B cell (primary cell): ENCODE measurements at regions not wholly inside any gene's neighbourhood (a gene's known extent, or its start where the extent isn't known, plus 50 kb on each side); places are given as distances from the start of the nearest gene placed in this dataset.
"Not testable (repeated sequence)": the region's sequence is repeated elsewhere in the genome, so short reads cannot be mapped to it uniquely, and the experiment has no call there.

Experiments used
- ATAC-seq: fragments of 200-7000 bp; cut with Tn5 transposase; one replicate; pipeline ENCODE4 v1.10.0; 2021; ENCODE audit warnings: low read depth, mild to moderate bottlenecking, moderate number of reproducible peaks, moderate library complexity
- CTCF ChIA-PET: fragments of 350-600 bp; sonication (Branson Sonifier 250); formaldehyde crosslinking; loops from one replicate; lab custom pipeline; 2021; ENCODE audit warnings: antibody characterized with exemption, inconsistent platforms; lab: Charles Lee
- POLR2A ChIA-PET: fragments of 350-600 bp; sonication (Branson Sonifier 250); formaldehyde crosslinking; loops from one replicate; lab custom pipeline; 2021; ENCODE audit warnings: antibody characterized with exemption; lab: Charles Lee
- DNase-seq: peaks from one replicate; pipeline ENCODE4 v3.0.0; 2013
- H2AFZ ChIP-seq: 2 replicates; pipeline ENCODE4 v1.6.1; 2012; ENCODE audit warnings: mild to moderate bottlenecking, low read depth, low read length; ENCODE audit not compliant: insufficient read depth, poor library complexity, severe bottlenecking
- H3K27ac ChIP-seq, 2 donors: 1 replicate in 1 of 2; 2 replicates in 1 of 2; pipeline ENCODE4 v1.5.1; 2012 to 2013; ENCODE audit warnings: low read length in 2 of 2, mild to moderate bottlenecking in 2 of 2, moderate library complexity in 1 of 2
- H3K27me3 ChIP-seq, 4 experiments: fragments of 200-600 bp in 1 of 4; sonication (generic) in 1 of 4; replicated peaks in 1 of 4; 1 replicate in 2 of 4; 2 replicates in 2 of 4; pipeline versions ENCODE4 v1.6.1 to v1.7.0; 2013 to 2016; ENCODE audit warnings: low read length in 3 of 4, mild to moderate bottlenecking in 2 of 4, mixed read lengths in 1 of 4, moderate library complexity in 1 of 4; ENCODE audit not compliant: insufficient read depth in 4 of 4, control insufficient read depth in 3 of 4; ENCODE audit errors: control extremely low read depth in 1 of 4
- H3K36me3 ChIP-seq, 2 experiments: replicated peaks in 1 of 2; 1 replicate in 1 of 2; 2 replicates in 1 of 2; pipeline versions ENCODE4 v1.6.1 to v1.7.1; 2013; ENCODE audit warnings: low read length in 1 of 2; ENCODE audit not compliant: insufficient read depth in 2 of 2, control insufficient read depth in 1 of 2; ENCODE audit errors: control extremely low read depth in 1 of 2, extremely low read depth in 1 of 2
- H3K4me1 ChIP-seq, 2 donors: fragments of 200-600 bp in 1 of 2; sonication (generic) in 1 of 2; 1 replicate in 1 of 2; 2 replicates in 1 of 2; pipeline versions ENCODE4 v1.5.1 to v1.6.1; 2013 to 2017; ENCODE audit warnings: low read length in 2 of 2; ENCODE audit not compliant: control insufficient read depth in 2 of 2, insufficient read depth in 2 of 2
- H3K4me2 ChIP-seq: replicated peaks from 2 replicates; pipeline ENCODE3; 2012; ENCODE audit warnings: mild to moderate bottlenecking, low read depth, low read length; ENCODE audit not compliant: poor library complexity, severe bottlenecking
- H3K4me3 ChIP-seq, 5 experiments: fragments of 200-600 bp in 1 of 5; sonication (generic) in 1 of 5; 1 replicate in 3 of 5; 2 replicates in 2 of 5; pipeline versions ENCODE4 v1.5.1 to v1.7.0; 2011 to 2016; ENCODE audit warnings: low read length in 4 of 5, mild to moderate bottlenecking in 4 of 5, low read depth in 2 of 5, control low read depth in 1 of 5, moderate library complexity in 1 of 5; ENCODE audit not compliant: insufficient read depth in 1 of 5; ENCODE audit errors: control extremely low read depth in 1 of 5, extremely low read depth in 1 of 5
- H3K79me2 ChIP-seq: fragments of 200-600 bp; sonication (generic); one replicate; pipeline ENCODE4 v1.6.0; 2016; ENCODE audit warnings: low read length; ENCODE audit not compliant: control insufficient read depth, insufficient read depth
- H3K9ac ChIP-seq: fragments of 200-600 bp; sonication (generic); 2 replicates; pipeline ENCODE4 v1.6.1; 2017; ENCODE audit warnings: mild to moderate bottlenecking, low read length, moderate library complexity
- H3K9me3 ChIP-seq, 3 donors: one replicate each; pipeline versions ENCODE4 v1.6.1 to v1.7.1; 2013; ENCODE audit warnings: low read length in 2 of 3; ENCODE audit not compliant: control insufficient read depth in 2 of 3, insufficient read depth in 1 of 3; ENCODE audit errors: control extremely low read depth in 1 of 3
- H4K20me1 ChIP-seq: 2 replicates; pipeline ENCODE4 v1.6.0; 2012; ENCODE audit warnings: mild to moderate bottlenecking, low read length; ENCODE audit not compliant: insufficient read depth, control insufficient read depth, poor library complexity, severe bottlenecking
- H3K27ac Mint-ChIP-seq: one replicate; pipeline ENCODE4 v1.8.0; 2021; ENCODE audit warnings: mixed read lengths
- H3K27me3 Mint-ChIP-seq: one replicate; pipeline ENCODE4 v1.8.0; 2021; ENCODE audit warnings: mixed read lengths
- H3K4me1 Mint-ChIP-seq: one replicate; pipeline ENCODE4 v1.8.0; 2021; ENCODE audit warnings: mixed read lengths
- H3K4me3 Mint-ChIP-seq: one replicate; pipeline ENCODE4 v1.8.0; 2021; ENCODE audit warnings: mixed read lengths
- H3K9me3 Mint-ChIP-seq: one replicate; pipeline ENCODE4 v1.8.0; 2022; ENCODE audit warnings: mixed read lengths; ENCODE audit not compliant: insufficient read depth
- EZH2 ChIP-seq: IDR thresholded peaks from 2 replicates; pipeline ENCODE4 v1.6.1; 2012; ENCODE audit warnings: borderline replicate concordance, low read depth, mild to moderate bottlenecking, moderate library complexity, low read length; ENCODE audit not compliant: insufficient read depth, poor library complexity, severe bottlenecking
- WGBS: methylation state at CpG from one replicate; pipeline ENCODE4 v1.1.5; 2013; ENCODE audit warnings: missing lambda C conversion rate; ENCODE audit not compliant: insufficient coverage; 5-methylcytosine and 5-hydroxymethylcytosine counted together
- intact Hi-C: fragments of 100-400 bp; cut with micrococcal nuclease; formaldehyde crosslinking; loops from one replicate; pipeline ENCODE4 v1.10.0; 2022
- TF ChIP-seq, protein P1 (sequence below): fragments of 200-600 bp; IDR thresholded peaks from one replicate; pipeline ENCODE4 v1.8.0; 2022; ENCODE audit warnings: antibody characterized with exemption, mild to moderate bottlenecking

- Mint-ChIP-seq H3K27me3 (no peaks in the 10 kb centered on the region), H3K27ac (no peak overlapping the region), H3K4me1 (no peaks in the 10 kb centered on the region), H3K4me3 (no peak overlapping the region), H3K9me3 (peaks cover 48% of the 10 kb centered on the region)
- Histone ChIP-seq H3K4me3 (no peak overlapping the region), H3K4me1 (no peaks in the 10 kb centered on the region), H4K20me1 (no peaks in the 10 kb centered on the region), H3K9ac (no peak overlapping the region), H3K36me3 (no peaks in the 10 kb centered on the region), H3K79me2 (no peaks in the 10 kb centered on the region), H2AFZ (no peak overlapping the region), H3K4me2 (no peak overlapping the region), H3K27me3 (no peaks in the 10 kb centered on the region), H3K9me3 (peaks cover 3 to 72% (median 56%) of the 10 kb centered on the region in 3 donors), H3K27ac (no peak overlapping the region)
- ATAC-seq = no peak
- no peak for DNase-seq
- intact Hi-C loops = no loop called here
- ChIA-PET CTCF (no interaction called here), POLR2A (no interaction called here)
- no CpG with 5 or more reads among the region's 4 CpGs for WGBS
- TF ChIP-seq, protein P1, sequence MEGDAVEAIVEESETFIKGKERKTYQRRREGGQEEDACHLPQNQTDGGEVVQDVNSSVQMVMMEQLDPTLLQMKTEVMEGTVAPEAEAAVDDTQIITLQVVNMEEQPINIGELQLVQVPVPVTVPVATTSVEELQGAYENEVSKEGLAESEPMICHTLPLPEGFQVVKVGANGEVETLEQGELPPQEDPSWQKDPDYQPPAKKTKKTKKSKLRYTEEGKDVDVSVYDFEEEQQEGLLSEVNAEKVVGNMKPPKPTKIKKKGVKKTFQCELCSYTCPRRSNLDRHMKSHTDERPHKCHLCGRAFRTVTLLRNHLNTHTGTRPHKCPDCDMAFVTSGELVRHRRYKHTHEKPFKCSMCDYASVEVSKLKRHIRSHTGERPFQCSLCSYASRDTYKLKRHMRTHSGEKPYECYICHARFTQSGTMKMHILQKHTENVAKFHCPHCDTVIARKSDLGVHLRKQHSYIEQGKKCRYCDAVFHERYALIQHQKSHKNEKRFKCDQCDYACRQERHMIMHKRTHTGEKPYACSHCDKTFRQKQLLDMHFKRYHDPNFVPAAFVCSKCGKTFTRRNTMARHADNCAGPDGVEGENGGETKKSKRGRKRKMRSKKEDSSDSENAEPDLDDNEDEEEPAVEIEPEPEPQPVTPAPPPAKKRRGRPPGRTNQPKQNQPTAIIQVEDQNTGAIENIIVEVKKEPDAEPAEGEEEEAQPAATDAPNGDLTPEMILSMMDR = no peak
- no peak for TF ChIP-seq EZH2
Observed at GRCh38 chr10:130283219-130283545, 147.0 kb downstream of the GLRX3 start.

- intact Hi-C loops, DNase-seq, H3K4me2 ChIP-seq, POLR2A ChIA-PET, H3K4me1 ChIP-seq, H3K4me1 Mint-ChIP-seq, H3K4me3 Mint-ChIP-seq, H3K27me3 ChIP-seq, H3K79me2 ChIP-seq, ATAC-seq, H2AFZ ChIP-seq, H3K9ac ChIP-seq, H3K27ac Mint-ChIP-seq, H3K36me3 ChIP-seq, H4K20me1 ChIP-seq, CTCF ChIA-PET, H3K4me3 ChIP-seq, H3K27ac ChIP-seq, H3K27me3 Mint-ChIP-seq: not testable (repeated sequence)
- no CpG with 5 or more reads among the region's 3 CpGs for WGBS
- H3K9me3 Mint-ChIP-seq = peaks cover 15% of the 10 kb centered on the region
- H3K9me3 ChIP-seq = peaks cover 0 to 28% (median 17%) of the 10 kb centered on the region in 3 donors
Observed at GRCh38 chr10:130295761-130296160, 159.6 kb downstream of the GLRX3 start.
